DMS 273 treated with DMSO at 0.1 percent for 48 hours (cell line): ENCODE measurements at regions not wholly inside any gene's neighbourhood (a gene's known extent, or its start where the extent isn't known, plus 50 kb on each side); places are given as distances from the start of the nearest gene placed in this dataset.

Source experiments
- DNase-seq: peaks from one replicate; lab custom pipeline; 2025; lab: John Stamatoyannopoulos, UW

- DNase-seq, result no peak
These were observed 87.2 kb upstream of the UNC5B start for GRCh38 chr10:71124921-71125748.

GRCh38 chr10:71125749-71126107 lies 86.6 kb upstream of the UNC5B start:
- no peak for DNase-seq

- no peak for DNase-seq
These were observed 85.9 kb upstream of the UNC5B start for GRCh38 chr10:71126432-71126831.

DNA sequence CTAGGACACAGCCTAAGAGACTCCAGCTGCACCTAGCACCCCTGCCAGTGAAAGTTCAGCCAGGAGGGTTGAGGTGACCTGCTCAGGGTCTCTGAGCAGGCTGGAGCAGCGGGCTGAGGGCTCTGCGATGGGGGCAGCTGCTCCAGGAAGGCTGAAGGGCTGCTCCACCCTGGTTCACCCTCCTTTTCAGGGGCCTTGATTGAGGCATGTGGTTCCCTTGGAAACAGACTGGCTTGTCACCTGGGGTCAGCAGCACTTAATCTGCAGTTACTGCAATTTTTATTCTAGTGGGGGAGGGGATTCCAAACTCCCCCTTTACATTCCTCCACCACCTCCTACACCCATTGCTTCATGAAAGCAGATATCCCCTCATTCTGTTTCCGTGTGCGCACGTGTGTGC lies 85.3 kb upstream of the UNC5B start:
- DNase-seq, result no peak

- no peak for DNase-seq
These were observed 84.6 kb upstream of the UNC5B start for GRCh38 chr10:71127773-71128172.

DNA sequence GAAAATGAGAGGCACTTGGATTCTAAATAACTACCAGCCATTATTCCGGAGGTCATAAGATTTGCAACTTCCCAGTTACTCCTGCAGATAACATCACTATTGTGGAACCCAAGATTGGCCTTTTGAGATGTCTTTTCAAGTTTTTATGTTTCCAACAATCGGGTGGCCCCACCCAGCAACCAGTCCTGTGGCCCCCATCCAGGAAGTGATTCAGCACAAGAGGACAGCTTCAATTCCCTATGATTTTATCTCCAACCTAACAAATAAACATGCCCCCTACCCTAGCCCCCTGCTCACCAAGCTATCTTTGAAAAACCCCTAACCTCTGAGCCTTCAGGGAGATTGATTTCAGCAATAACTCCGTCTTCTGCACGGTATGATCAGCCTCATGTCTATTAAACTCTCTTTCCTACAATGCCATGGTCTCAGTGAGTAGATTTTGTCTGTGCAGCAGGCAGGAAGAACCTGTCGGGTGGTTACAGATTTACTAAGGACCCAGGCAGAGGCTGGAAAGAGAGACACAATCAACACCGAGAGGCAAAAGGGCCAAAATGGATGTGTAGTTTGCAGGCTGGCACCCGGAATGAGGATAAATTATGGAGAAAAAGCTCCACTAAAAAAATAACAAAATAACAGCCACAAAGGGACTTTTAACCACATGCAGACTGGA lies 83.9 kb upstream of the UNC5B start:
- DNase-seq, result no peak

- DNase-seq, result no peak
These were observed 81.3 kb upstream of the UNC5B start for GRCh38 chr10:71131096-71131495.

GRCh38 chr10:71131508-71132088 lies 80.8 kb upstream of the UNC5B start:
- no peak for DNase-seq

GRCh38 chr10:71132321-71132810 lies 80.0 kb upstream of the UNC5B start:
- no peak for DNase-seq

DNA sequence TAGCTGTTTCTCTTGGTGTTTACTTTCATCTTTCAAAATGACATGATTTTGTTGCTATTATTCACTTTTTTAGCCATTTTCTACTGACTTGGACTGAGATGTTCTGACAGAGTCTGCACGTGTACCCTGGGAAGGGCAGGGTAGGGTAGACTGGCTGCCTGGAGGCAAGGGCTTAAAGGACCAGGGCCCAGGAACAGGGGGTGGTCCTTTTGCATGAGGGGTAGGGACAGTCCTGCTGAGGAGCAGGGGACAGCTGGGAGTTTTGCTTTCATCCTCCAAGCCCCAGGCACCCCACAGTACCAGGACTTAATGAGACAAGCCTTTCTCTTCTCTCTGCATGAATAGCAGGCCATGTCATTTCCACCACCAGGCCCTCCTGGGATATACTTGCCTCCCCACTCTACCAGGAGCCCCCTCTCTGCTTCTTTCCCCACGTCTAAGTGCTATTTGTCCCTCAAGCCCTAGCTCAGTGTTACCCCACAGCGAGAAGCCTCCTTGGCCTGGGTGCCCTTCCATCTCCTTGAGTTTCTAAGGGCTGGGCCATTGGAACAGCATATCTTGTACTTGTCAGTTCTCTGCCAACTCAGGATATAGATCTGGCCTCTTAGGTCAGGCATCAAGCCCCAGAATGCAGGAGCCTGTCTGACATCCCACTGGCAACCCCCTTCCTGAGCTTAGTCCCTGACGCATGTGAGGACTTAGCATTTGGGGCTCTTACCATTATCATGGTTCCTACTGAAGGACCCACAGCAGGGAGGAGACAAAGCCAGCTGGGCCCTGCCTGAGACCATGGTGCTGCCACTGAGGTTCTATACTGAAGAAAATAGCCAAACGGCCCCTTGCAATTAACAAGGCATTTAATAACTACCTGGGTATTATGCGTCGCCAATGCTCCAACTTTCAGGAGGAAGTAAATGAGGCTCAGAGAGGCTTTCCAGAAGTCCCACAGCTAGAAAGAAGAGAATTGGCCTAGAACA lies 78.4 kb upstream of the UNC5B start:
- DNase-seq, result no peak

DNA sequence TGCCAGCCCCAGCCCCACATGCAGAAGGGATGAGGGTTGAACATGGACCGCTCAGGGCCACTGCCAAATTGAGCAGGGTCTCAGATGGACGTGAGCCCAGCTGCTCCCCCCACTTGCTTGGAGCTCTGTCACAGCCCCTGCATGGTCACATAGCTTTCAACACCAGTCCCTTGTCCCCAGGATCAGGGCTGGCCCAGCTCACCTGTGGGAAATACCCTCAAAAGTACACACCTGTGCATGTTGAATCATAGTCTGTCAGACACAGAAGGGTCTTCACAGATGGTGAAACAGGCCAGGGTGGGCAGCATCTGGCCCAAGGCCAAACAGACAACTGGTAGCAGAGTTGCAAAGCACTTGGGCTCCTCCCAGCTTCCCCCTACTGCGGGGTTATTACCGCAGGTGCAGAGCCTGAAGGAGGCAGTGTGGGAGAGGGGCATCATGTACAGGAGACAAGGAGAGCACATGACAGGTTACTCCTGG lies 77.6 kb upstream of the UNC5B start:
- no peak for DNase-seq

- no peak for DNase-seq
These were observed 77.1 kb upstream of the UNC5B start for GRCh38 chr10:71135236-71135635.

DNA sequence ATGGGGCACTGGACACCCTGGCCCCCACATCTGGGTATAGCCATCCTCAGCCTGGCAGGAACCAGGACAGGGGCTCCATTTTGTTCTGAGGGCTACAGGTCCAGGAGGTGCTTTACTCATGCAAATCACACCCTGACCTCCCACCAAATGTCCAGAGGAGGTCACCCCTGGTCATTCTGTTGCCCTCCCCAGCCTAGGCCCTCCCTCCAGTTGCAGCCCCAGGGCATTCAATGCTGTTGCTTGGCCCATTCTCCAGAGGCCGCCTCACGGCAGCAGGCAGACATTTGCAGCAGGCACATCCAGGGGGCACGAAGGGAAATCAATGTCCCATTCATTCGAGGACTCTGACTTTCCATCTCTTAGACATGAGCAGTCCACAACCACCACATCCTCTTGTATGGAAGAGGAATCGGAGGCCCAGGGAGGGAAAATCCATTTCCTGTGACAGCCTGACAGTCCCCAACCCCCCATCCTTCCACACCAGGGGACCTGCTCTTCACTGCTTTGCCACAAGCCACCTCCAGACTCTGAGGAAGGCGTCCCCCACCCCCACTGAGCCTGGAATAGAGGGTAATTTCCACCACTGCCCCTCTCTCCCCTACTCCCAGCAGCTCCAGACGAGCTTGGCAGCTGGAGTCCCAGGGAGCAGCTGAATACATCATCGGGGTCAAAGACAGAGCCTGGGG lies 76.2 kb upstream of the UNC5B start:
- DNase-seq, result no peak

- no peak for DNase-seq
These were observed 74.7 kb upstream of the UNC5B start for GRCh38 chr10:71137701-71138100.

GRCh38 chr10:71138166-71138830 lies 74.1 kb upstream of the UNC5B start:
- DNase-seq, result no peak

DNA sequence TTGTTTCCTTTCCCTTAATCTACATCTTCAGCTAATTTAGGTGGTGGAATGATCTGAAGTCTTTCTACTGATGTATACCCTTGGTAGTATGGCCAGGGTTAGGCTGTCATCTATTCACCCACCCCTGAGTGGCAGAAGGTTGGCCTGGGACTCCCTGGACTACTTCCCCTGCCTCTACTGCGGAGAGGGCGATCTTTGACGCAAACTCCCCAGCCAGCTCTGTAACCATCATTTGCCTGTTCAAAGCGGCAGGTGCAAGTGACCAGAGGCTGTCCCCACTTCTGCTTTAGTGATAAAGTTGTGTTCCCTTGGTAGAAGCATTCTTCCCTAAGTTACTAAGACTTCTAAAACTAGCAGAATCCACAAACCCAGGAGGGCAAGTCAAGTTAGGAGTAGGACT lies 70.8 kb upstream of the UNC5B start:
- no peak for DNase-seq

GRCh38 chr10:71143170-71143569 lies 69.2 kb upstream of the UNC5B start:
- DNase-seq, result no peak

DNA sequence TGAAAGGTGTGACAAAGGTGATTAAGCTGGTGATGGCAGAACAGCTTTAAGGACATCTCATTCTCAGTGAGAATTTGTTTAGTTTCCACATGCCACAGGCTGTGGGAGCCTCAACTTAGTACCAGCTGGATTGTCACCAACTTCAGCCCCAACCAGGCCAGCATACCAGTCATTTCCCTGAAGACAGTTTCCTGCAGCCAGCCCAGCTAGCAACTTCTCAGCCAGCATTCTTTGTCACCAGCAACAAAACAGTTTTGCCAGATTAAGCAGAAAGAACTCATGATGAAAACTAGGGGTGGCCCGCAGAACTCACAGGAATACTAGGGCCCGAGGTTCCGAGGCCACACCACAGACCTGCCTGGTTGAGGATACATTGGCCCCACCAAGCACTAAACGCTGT lies 68.8 kb upstream of the UNC5B start:
- DNase-seq, result no peak

DNA sequence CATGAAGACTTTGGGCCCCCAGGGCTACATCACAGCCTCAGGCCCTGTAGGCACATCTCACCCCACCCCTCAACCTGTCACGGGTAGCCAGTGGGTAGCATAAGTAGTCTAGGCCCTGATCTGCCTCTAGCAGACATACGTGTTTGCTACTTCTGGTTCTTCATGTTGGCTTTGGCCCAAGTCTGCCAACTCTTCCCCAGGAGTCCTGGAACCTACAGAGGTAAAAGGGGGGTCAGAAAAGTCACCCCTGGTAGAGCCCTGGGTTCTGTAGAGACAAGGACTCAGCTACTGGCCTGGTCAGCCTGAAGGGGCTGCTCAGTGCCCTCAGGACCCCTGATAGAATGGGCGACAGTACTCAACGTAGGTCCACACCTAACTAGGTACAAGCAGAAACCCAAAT lies 67.5 kb upstream of the UNC5B start:
- DNase-seq, result no peak

- DNase-seq, result no peak
These were observed 66.9 kb upstream of the UNC5B start for GRCh38 chr10:71145352-71145945.
